Stimulated activated CD8-positive, alpha-beta memory T cell treated with anti-CD3 and anti-CD28 coated beads, Interleukin-15, amount 100 ng/mL, for 4 hours (primary cell): ENCODE measurements at regions not wholly inside any gene's neighbourhood (a gene's known extent, or its start where the extent isn't known, plus 50 kb on each side); places are given as distances from the start of the nearest gene placed in this dataset.
"Not testable (repeated sequence)": the region's sequence is repeated elsewhere in the genome, so short reads cannot be mapped to it uniquely, and the experiment has no call there.

Experiments used
- DNase-seq, 2 donors: peaks; one replicate each; pipeline ENCODE4 v3.0.0-alpha.2; 2020; ENCODE audit warnings: low read depth in 2 of 2

DNA sequence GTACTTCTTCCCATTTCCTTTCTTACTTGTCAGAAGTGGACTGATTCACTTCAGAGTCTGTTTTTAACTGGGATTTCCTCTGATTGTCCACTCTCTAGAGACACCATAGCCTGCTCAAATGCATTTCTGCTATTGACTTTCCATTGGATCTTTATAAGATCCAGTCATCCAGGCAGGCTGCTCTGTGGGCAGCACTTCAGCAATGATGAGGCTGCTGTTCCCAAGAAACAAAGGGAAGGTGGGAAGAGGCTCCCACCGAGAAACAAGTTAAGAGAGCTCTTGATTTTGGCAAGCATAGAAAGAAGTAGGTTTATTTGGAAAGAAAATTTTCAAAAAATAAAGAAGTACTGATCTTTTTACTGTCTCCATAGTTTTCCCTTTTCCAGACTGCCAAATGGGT, 125.8 kb upstream of the STARD13 start:
- DNase-seq: no peak

DNA sequence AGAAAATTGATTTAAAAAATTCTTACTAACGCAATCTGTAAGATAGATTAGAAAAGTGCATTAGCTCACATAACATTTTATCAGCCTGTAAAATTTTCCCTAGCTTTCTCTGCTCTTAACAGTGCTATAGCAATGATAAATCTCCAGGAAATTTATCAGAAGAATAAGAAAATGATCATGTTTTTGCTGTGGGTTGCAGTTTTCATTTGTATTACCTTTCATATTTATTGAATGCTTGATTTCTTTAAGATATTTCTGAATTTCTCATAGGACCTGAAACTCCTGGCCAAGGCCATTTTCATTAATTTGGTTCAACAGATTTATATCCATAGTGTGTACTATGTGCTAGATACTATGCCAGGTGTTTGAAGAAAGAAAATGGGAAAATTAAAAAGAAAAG, 130.3 kb upstream of the STARD13 start:
- DNase-seq: no peak

GRCh38 chr13:33418224-33418953, 132.8 kb upstream of the STARD13 start:
- not testable (repeated sequence) for DNase-seq

DNA sequence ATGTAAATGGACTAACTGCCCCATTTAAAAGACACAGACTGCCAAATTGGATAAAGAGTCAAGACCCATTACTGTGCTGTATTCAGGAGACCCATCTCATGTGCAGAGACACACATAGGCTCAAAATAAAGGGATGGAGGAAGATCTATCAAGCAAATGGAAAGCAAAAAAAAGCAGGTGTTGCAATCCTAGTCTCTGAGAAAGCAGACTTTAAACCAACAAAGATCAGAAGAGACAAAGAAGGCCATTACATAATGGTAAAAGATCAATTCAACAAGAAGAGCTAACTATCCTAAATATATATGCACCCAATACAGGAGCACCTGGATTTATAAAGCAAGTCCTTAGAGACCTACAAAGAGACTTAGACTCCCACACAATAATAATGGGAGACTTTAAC, 134.6 kb upstream of the STARD13 start:
- not testable (repeated sequence) for DNase-seq

DNA sequence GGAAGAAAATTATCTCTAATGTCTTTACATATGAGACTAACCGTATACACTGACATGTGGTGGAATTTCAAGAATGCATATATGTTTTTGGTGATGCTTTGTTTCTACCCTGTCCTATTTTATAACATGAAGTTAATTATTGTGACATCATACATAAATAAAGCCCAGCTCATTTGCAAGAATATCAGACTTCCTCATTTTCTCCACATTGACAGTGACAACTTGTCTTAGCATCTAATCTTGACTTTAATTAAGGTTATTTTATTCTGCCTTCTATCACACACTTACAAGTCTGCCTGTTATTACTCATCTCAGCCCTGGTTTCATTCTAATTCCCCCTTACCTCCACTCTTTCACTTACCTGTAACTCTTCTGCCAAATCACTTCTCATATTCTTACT, 140.6 kb upstream of the STARD13 start:
- no peak for DNase-seq

DNA sequence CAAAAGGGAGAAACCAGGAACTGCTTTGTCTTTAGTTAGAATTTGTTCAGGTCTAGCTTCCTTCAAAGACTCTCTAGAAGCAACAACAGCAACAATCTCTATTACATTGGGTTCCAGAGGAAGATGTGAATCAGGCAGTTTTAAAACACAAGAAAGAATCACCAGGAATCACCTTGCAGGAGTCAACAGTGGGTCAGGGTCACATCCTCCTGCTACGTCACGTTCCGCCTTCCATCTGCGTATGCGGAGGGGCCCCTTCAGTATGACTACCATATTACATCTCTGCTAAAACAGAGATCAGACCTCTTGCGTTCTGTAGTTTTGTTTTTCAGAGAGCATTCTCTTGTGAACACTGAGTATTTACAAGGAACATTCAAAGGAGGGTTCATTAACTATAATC, 147.8 kb upstream of the STARD13 start:
- no peak for DNase-seq

GRCh38 chr13:33434676-33435075, 149.1 kb upstream of the STARD13 start:
- DNase-seq: no peak

DNA sequence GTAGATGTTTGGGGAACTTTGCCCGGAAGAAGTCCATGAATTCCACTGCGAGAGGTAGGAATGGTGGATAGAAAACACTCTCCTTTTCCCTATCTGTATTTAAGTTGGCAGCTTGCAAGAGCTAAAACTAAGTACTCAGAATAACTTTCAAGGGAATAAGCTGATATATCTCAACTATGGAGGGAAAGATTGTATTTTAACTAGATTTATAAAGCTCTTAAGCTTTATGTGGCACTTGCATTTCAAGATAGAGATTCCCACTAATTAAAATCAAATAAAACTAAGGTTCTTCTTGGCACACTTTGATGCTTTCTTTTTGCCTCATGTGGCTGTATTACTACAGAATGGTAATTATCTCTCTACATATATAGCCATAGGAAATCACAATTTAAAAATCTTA, 149.7 kb upstream of the STARD13 start:
- no peak for DNase-seq

DNA sequence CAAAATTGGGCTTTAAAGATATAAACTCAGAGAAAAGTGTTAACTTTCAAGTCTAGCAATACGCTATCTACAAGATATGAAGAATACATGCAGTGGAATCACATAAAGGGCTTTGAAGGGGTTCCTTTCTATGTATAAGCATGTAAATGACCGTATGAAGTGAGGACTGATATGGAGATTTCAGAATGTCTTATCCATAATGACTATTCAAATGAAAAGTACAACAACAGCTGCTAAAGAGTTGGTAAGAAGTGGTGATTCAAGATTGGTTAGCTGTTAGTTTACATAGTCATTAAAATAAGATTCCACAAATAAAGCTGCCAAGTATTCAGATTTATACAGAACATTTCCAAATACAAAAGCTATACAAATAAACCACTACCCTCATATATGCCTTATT, 153.4 kb upstream of the STARD13 start:
- DNase-seq: no peak

DNA sequence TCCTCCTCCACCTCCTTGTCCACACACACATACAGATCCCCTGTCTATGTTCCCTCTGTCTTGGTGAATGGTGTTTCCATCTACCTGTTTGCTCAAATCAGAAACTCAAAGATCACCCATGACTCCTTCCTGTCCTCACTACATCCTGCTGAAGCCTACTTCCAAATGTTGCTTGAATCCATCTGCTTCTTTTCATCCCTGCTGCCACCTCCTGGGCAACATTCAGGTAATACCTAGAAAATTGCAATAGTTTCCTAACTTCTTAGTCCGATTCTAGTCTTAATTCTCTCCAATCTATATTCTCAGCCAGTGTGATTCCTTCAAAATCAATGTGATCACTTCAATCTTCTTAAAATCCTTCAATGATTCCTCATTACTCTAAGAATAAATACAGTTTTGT, 155.5 kb upstream of the STARD13 start:
- no peak for DNase-seq

DNA sequence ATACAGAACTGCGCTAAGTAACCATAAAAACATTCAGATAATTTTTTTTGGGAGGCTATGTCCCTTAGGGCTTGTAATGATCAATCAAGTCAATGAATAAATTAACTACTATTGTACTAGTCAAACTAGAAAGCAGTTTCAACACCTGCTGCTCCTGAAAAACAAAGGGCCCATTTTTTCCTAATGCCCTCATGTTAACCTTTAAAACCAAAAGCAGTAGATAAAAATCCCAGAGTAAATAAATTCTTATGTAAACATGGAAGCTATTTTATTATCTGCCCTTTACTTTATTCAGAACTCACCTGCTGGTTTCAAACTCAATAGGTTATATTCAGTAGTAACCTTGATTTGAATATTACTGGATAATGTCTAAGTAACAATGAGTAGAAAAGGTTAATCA, 159.5 kb upstream of the STARD13 start:
- no peak for DNase-seq

DNA sequence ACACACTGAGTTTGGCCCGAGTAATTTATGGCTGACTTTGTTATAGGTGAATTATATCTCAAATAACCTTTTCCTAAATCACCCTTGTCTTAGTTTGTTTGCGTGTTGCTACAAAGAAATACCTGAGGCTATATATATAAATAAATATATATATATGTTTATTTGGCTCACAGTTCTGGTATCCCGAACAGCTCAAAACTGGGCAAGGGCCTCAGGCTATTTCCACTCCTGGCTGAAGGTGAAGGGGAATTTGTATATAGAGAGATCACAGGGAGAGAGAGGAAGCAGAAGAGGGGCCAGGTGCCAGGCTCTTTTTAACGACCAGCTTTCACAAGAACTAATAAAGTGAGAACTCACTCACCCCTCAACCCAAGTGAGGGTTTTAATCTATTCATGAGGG, 159.9 kb upstream of the STARD13 start:
- no peak for DNase-seq

- DNase-seq: no peak
Observed at GRCh38 chr13:33446821-33447725, 161.5 kb upstream of the STARD13 start.

GRCh38 chr13:33448889-33449288, 163.3 kb upstream of the STARD13 start:
- no peak for DNase-seq

- DNase-seq: no peak
Observed at GRCh38 chr13:33450956-33451709, 165.6 kb upstream of the STARD13 start.

DNA sequence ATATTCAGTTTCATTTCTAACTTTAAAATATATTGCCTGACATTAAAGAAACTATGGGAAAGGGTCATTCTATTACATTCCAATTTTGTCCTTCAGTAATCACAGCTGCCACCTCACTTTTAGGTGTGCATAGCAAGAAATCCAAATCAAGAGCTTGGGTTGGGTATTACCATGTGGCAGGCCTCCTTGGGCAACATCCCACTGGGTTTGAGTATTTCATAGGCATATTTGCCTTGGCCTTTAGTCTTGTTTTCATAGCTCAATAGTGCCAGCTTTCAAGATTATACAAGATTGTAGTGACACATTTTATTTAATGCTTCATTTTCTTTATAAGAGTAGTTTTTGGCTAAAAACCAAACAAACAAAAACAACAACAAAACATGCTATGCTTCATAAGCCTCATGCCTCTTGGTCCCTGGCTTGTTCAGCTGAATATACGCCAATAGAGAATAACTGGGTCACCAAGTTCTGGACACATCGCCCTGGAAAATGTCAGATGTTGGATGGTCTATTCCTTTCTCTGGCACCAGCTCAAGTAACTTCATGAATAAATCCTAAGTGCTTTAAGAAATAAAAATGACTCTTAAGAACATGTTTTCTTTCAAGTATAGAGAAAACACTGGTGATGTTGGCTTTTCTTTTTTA, 167.4 kb upstream of the STARD13 start:
- DNase-seq: no peak

DNA sequence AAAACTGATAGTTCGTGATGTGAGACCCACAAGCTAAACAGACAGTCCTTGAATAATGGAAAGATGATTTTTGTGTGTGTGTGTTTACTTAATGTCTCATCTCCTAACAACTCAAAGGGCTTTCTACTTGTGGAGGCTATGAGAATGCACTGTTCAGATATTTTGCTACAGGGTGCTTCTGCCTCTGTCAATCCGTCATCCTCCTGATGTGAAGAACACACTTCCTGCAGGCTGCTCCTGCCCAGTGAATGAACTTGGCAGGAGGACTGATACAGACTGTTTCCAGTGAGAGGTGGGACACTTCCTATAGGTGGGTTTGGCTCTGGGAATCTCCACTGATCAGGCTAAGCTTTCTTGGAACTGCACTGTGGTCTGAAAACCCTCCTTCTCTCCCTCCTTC, 168.4 kb upstream of the STARD13 start:
- DNase-seq: no peak

- no peak for DNase-seq
Observed at GRCh38 chr13:33454844-33455705, 169.5 kb upstream of the STARD13 start.

DNA sequence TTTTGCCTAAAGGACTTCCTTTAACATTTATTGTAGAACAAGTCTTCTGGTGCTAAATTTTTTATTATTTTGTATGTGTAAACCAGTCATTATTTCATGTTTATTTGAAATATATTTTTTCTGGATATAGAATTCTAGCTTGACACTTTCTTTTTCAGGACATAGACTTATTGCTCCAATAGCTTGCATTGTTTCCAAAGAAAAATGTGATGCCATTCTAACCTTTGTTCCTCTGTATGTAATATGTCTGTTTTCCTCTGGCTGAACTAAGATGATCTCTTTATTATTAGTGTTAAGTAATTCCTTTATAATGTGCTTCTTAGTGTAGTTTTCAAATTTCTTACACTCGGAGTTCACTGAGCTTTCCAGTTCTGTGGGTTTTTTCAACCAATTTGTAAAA, 174.1 kb upstream of the STARD13 start:
- no peak for DNase-seq

DNA sequence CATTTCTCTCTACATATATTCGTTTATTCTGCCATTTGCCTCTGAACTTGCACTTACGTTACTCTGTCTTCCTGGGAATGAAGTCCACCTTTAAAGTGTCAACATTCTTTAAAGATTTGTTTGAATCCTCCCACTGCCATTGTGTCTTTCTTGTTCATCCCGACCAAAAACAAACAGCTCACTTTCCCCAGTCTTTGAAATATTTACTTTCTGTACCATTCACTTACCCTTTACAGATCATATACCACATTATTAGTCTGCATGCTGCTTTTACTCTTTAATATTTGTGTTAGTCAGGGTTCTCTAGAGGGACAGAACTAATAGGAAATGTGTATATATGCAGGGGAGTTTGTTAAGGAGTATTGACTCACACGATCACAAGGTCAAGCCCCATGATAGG, 176.6 kb upstream of the STARD13 start:
- DNase-seq: no peak

- no peak for DNase-seq
Observed at GRCh38 chr13:33464345-33464744, 178.8 kb upstream of the STARD13 start.
